ENCODE measurements at regions not wholly inside any gene's neighbourhood (a gene's known extent, or its start where the extent isn't known, plus 50 kb on each side); places are given as distances from the start of the nearest gene placed in this dataset.

DNA sequence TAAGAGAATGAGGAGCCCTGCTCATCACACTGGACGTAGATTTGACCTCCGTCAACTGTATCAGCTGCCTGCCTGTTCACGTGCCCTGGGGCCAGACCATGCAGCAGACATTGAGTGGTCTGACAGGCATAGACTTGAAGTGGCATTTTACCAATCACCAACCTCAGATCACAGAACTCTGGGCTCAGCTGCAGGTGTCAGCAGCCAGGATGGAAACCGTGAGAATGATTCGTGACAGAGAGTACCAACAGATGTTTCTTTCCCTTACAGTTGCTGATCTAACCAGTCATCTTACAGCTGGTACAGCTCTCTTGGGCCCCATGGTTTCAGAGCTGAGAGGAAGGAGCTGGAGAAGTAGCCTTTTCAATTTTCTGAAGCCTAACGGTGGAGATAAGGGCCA is 148.9 kb downstream of the EN1 start:
- no peak for DNase-seq (ENCODE audit: low spot score)

DNA sequence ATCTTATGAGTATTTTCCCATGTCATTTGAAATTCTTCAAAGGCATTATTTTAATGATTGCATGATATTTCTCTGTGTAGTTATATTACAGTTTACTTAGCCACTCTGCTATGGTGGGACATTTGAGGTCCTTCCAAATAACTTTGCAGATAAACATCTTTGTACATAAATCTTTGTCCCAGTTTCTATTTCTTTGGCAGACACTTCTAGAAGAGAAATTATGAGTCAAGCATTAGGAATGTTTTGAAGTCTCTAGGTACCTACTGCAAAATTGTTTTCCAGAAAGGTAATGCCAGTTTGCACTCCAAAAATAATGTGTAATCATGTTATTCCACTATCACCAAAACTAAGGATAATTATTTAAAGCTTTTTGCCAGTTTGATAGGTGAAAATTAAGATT is 149.7 kb downstream of the EN1 start:
- DNase-seq (ENCODE audit: low spot score), result no peak

DNA sequence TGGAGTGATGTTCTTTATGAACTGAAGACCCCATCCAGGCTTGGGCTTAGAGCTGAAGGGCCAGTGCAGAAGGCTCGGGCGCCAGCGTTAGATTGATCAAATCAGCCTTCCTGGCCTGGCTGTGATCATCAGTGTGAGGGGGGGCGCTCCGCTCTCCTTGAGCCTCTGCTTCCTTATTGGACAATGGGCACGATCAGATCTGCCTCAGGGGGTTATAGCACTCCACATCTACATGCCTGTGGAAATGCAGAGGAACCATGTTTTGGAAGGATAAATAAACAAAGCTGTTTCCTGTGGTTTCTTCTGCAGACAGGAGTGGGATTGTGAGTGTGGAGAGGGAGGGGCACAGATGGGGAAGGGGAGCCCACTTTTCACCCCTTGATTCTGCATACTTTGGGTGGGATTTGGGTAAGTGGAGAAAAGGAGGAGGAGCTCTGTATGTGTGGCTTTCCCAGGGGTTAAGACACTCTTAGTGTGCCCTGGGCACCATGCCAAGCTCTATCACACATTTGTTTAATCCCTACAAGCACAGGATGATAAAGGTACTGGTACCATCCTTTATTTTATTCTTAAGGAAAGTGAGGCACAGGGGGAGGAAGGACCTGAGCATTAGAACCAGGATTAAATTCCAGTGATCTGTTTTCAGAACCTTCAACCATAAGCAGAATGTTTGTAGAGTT is 150.5 kb downstream of the EN1 start:
- no peak for DNase-seq (ENCODE audit: low spot score)

DNA sequence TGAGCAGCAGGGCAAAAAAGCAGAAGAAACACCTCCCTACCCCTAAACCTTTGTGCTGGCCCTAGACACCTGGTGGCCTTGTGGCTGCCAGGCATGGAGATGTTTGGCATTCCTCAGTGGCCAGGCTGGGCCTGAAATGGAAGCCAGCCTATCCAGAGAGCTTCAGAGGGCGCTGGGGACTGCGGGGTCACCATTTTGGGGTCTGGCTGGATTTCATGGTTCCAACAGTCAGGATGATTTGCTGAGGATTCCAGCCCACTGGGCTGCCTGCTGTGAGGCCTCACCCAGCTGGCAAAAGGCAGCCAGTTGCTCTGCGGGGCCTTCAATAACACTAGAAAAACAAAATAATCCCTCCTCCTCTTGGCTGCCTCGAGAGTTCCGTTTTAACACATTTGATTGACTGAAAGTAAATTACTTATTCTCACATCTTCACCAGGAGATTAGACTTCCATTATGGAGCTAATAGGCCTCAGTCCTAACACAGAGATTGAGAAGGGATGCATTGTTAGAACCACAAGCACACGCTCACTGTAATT is 154.1 kb downstream of the EN1 start:
- DNase-seq (ENCODE audit: low spot score), result no peak

DNA sequence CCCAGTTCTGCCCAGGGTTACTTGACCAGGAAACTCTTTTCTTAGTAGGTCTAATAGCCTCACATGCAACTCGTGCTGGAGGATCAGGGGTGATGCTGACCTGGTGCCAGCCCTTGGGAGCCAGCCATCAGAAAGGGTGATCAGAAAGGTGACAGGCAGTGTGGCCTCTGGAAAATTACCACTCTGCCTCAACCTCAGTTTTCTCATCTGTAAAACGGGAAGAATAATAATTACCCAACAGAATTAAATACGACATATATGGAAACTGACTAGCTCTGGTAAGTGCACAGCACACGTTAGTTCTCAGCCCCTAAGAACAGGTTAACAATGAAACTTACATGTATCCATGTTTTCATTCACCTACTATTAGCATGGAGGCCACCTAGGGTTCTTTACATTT is 157.6 kb downstream of the EN1 start:
- DNase-seq (ENCODE audit: low spot score), result no peak

DNA sequence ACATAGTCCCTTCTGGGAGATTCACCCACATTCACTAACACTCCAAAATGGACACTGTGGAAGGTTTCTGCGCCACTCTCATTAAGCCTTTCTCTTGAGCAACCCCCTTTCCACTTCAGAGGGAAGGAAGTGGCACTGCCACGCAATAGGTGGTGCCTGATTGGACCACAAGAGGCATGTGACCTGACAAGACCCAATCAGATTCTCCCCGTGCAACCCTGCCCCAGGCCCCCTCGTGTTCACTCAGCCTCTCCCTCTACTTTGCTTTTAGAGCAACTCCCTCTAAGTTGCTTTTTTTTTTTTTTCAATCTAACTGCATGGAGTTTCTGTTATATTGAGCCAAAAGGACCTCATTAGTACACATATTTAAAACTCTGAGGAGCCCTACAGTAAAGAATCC is 158.0 kb downstream of the EN1 start:
- DNase-seq (ENCODE audit: low spot score), result no peak

DNA sequence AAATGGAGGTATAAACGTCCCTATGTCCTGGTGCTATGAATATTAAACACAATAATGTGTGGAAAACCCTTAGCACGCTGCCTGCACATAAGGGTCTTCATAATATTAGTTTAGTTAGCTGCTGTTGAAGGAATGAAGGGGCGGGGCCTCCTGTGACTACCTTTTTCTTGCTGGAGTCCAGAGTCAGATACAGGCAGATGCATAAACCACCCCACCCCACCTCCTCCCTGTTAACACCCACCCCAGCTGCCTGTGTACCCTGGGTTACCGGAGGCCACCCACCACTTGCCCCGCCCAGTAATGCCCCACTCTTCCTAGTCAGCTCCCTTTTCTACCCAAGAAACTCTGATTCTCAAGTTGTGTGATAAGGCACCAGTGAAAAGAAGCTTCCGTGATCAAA is 158.4 kb downstream of the EN1 start:
- DNase-seq (ENCODE audit: low spot score), result no peak

DNA sequence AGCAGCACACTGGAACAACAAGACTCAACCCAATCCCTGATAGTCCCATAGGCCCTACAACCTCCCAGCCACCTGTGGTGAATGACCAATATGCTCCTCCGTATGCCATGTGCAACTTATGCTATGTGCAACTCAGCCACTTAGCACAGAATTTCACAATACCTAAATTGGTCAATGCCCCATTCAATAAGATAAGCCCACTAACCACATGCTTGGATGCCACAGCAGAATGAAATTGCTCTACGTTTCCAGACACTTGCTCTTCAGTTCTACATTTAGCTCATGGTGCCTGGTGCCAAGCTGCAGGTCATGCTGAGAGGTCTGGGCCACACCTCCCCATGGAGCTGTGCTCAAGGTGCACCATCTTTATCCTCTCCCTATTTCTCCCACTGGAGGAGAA is 159.8 kb downstream of the EN1 start:
- no peak for DNase-seq (ENCODE audit: low spot score)

DNA sequence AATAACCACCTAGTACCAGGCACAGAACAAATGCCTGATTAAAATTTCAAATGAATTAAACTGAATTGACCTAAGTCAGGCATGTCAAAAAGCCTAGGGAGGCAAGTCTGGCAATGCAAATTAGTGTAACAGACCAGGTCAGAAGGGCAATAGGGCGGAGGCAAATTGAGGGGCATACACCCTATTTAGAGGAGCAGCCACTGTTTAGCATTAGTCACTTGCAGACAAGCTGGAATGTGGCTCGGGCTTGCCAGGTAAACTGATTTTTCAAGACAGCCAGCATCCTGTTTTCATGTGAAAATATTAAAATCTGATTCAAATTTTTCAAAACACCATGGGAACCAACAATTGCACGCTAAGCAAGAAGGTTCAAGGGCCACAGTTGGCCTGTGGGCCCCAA is 160.3 kb downstream of the EN1 start:
- DNase-seq (ENCODE audit: low spot score), result no peak

DNA sequence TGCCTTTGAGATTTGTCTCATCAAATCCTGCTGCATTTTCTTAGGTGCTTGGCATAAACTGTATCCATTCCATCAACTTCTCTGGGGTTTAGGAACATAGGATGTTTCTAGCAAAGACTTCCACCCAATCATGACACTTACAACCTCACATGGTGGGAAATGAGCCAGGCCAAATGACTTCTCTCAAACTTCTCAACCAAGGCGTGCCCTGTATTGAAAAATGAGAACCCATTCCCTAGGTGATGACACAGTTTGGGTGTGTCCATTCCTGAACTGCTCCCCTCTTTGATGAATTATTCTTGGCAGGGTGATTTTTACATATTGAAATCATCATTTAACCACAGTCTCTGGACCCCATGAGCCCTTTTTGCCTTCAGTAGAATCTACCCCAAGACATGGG is 161.1 kb downstream of the EN1 start:
- DNase-seq (ENCODE audit: low spot score), result peak; percentile 68

DNA sequence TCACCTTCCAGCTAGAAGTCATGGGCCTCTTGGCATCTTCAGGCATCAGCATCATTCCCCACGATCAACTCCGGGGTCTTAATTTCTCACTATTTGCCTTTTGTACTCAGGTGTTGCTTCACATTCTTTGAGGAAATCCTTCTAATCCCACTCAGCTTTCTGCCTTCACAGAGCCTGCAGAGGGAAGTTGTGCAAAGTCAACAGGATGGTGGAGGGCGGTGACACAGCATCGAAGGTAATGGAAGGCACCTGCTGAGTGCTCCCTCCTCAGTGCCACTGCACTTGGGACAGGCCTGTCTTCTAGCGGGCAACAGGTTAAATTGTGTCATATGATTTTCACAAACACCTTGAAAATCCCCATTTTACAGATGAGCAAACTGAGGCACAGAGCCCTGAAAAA is 164.0 kb downstream of the EN1 start:
- no peak for DNase-seq (ENCODE audit: low spot score)

DNA sequence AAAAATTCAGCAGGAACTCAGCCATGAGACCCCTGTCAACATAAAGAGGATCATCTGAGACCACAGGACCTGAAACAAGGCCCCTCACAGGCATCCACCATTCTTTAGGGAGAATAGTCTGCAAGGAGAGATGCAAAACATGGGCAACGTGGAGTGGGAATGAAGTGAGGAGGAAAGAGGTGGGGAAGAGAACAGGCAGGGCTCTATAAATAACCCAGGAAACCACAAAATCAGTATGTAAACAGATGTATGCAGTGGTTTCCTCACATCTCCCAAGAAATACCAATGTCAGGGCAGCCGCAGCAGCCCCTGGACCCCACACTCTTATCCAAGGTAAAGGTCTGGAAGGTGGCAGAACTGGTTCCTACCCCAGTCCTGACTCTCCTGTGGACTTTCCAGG is 168.5 kb downstream of the EN1 start:
- DNase-seq (ENCODE audit: low spot score), result no peak

DNA sequence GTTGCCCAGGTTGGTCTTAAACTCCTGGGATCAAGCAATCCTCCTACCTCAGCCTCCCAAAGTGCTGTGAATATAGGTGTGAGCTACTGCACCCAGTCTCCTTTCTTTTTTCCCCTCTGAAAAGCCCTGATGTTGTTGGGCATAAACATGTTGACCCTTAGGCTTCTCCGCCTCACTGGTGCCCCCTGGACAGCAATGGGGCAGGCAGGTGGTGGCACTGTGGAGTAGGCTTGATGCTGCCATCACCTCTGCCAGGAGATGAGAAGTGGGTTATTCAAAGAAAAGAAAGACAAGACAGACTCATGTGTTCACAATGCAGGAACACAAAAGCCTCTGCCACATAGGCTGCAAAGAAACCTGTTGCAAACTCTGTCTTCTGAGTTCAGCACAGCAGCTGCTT is 169.9 kb downstream of the EN1 start:
- no peak for DNase-seq (ENCODE audit: low spot score)

DNA sequence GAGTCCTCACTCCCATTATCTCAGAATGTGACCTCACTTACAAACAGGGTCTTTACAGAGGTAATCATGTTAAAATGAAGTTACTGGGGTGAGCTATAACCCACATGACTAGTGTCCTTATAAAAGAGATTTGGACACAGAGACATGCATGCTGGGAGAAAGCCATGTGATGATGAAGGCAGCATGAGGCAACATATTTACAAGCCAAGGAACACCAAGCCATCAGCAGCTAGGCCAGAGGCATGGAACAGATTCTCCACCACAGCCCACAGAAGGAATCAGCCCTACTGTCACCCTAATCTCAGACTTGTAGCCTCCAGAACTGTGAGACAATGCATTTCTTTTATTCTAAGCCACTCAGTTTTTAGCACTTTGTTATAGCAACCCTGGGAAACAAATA is 171.9 kb downstream of the EN1 start:
- DNase-seq (ENCODE audit: low spot score), result no peak

DNA sequence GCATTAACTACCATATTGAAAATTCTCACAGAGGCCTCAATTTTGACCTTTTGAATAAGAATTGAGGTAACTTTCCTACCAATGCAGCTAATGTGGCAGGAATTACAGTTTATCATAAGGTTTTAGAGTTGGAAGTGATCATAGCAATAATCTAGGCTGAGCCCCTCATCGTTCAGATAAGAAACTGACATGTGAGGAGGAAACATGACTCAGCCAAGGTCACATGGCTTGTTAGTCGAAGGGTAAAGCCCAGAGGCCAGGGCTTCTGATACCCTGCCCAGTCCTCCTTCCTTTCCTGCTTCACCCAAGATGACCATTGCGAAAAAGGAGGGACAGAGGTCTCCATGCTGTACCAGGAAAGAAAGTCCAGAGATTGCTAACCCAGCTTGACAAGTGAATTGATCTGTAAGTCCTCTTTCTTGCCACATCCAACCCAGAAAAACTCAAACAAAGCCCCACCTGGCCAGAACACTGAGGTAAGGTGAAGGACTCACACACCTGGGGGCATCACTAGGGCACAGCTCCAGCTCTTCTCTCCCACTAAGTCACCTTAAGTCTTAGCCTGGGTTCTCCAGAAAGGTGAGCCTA is 174.8 kb downstream of the EN1 start:
- no peak for DNase-seq (ENCODE audit: low spot score)

DNA sequence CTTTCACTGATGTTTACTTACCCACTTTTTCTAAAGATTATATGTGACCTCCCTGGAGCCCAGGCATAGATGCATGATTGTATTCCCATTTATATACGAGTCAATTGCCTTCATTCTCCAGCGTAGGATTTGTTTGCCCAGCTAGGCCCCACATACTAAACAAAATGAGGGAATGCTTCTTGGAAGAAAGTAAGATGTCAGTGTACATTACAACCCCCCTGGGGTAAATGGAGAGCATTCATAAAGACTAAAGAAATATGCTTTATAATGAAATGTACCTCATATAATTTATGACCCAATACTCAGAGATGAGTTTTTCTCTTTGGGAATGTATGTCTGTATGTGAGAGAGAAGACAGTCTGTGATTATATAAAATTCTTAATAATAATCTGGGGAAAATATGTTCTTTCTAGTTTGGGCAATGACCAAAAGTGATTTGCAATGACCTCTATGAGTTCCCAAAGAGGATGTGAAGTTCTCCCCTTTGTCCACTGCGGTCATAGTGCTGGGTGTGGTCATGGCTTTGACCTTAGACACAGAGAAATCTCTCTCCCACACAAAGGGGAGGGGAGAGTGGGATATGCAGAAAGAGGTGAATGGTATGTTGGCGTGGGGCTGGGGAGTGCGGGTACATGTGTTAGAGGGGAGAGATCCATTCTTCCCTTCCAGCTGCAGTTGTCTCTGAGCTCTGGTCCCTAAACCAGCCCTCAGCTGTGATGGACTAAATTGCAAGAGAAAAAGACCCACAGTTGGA is 175.6 kb downstream of the EN1 start:
- DNase-seq (ENCODE audit: low spot score), result no peak

DNA sequence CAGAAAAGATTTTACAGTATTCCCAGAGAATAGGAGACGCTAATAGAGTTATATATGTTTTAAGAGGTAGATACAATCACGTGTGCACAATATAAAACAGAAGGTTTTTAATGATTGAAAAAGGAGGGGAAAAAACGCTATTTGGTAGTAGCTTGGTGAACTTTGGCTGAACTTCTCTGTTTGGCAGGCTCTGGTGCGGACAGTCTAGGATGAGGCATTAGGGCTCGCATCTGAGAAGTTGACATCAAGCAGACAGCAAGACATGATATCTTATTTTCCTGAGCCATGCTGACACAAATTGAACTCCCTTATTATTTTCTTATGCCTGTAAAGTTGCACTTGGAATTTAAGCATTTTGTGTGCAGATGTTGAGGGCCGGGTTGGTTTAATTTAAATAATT is 176.6 kb downstream of the EN1 start:
- peak; percentile 48 for DNase-seq (ENCODE audit: low spot score)

DNA sequence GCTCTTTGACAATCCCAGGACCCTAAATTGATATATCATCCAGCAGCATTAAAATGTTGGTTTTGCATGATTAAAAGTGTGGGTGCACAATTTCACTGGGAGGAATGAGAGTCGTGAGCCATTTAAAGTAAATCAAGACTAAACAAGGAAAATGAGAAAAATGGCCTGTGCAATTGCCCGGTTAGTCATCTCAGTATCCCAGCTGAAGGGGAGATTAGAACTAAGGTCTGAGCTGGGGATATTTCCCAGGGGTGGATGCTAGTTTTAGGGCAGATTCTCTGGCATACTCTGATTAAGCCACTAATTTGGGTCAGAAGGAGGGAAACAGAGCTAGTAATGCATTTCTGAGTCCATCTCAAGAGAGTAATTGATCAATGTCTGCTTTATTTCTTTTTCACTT is 177.2 kb downstream of the EN1 start:
- DNase-seq (ENCODE audit: low spot score), result no peak

DNA sequence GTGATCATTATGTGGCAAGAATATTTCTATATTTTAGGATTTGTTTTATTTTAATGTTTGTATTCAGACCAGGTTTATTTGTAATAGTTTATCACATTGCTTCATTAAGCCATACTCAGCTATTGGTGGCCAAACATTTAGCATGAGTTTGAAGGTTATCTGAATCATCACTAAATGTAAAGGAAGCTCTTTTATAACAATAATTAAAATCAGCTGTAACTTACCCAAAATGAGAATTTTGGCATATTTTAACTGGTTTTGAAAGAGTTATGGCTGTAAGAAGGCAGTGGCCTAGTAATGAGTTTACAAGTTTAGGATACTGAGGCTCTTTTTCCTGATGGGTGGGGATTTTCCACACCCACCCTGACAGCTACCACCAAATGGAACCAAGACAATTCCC is 177.8 kb downstream of the EN1 start:
- DNase-seq (ENCODE audit: low spot score), result no peak

DNA sequence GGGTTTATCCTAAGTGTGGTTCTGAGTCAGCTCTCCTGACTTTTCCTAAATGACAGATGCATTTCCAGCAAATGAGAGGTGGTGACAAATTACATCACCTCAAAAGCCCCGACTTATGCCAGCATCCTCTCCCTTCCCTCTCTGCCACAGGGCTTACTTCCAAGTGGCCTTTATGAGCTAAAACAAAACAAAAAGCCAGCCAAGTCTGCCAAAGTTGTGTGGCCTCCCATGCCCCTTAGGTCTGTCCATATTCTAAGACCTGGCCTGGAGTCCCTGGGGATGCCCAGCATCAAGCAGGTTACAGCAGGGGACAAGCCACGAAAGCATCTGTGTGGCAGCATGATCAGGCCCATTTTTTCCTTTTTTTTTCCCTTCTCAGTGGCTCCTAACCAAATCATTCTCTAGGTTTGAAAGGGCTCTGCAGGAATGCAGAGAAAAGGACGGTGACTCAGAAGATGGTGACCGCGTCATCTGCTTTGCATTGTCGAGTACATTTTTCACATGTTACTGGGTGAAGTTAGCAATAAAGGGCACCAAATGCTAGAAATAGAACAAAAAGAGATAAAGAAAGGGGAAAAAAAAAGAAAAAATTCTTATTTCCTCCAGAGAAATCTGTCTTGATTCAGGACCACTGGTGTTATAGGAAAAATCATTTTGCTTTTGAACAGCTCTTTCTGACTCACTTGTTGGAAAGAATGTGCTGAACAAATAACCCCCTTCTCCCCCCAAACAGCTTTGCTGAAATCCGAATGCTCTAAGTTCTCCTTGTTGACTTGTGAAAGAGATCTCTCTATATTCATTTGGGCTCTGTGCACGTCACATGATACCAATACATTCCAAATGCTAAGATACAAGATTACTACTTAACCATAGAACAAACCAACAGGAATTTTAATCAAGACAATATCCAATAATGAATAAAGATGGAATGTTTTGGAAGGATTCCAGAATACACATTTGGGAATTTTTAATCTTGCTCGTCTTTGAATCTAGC is 178.7 kb downstream of the EN1 start:
- peak; percentile 71 for DNase-seq (ENCODE audit: low spot score)

DNA sequence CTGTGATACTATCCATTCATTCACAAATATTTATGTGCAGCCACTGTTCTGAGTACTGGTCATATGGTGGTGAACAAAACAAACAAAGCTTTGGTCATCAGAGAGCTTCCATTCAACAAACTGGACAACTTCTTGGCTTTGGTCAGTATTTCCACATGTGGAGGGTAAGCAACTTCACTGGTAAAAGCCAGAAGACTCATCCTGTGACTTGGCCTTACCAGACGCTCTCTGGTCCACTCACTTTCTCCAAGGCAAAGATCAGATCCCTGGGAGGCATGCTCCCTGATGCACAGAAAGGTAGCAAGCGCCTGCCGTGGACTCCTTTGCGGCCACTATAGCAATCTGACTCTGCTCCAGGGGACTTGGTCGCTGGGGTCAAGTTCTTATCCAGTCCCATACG is 179.5 kb downstream of the EN1 start:
- peak; percentile 68 for DNase-seq (ENCODE audit: low spot score)

DNA sequence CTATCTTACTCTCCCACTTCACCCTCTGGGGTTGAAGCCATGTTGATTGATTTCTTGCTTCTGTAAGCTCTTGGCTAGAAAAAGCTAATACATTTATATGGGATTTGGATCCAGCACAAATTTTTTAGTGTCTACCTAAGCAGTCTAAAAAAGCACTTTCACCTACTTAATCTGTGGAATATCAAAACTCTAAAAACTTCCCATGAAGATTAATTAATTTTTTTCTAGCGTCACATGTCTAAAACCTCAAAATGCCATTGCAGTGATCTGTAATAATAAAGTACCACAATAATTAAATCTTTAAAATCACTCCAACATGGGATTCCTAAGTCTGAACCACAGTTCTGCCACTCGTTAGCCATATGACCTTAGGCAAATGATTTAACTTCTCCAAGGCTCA is 180.1 kb downstream of the EN1 start:
- DNase-seq (ENCODE audit: low spot score), result no peak
